Mammary epithelial cell (primary cell): ENCODE measurements at regions not wholly inside any gene's neighbourhood (a gene's known extent, or its start where the extent isn't known, plus 50 kb on each side); places are given as distances from the start of the nearest gene placed in this dataset.

Experiments used
- CTCF ChIP-seq, 2 donors: IDR thresholded peaks in 1 of 2; conservative IDR thresholded peaks in 1 of 2; 2 replicates each; pipeline ENCODE4 v1.5.1; 2011 to 2012; ENCODE audit warnings: inconsistent platforms in 2 of 2, low read length in 2 of 2, mild to moderate bottlenecking in 2 of 2, control low read depth in 1 of 2, low read depth in 1 of 2; ENCODE audit not compliant: insufficient read depth in 1 of 2; ENCODE audit errors: extremely low read depth in 1 of 2
- EZH2 ChIP-seq: IDR thresholded peaks from 2 replicates; pipeline ENCODE4 v1.6.1; 2012; ENCODE audit warnings: low read length, inconsistent platforms, borderline replicate concordance

- TF ChIP-seq CTCF (conservative IDR thresholded peaks at IDR 0.05 in 1 of 2, IDR thresholded peaks at IDR 0.05 in 1 of 2; ENCODE audit: extremely low read depth in 1 of 2, insufficient read depth in 1 of 2, low read depth in 1 of 2, low read length in 2 of 2) (no peak), EZH2 (no peak)
Measured at GRCh38 chr2:144937910-144938709, 418.2 kb upstream of the ZEB2 start.
